ENCODE measurements at regions not wholly inside any gene's neighbourhood (a gene's known extent, or its start where the extent isn't known, plus 50 kb on each side); places are given as distances from the start of the nearest gene placed in this dataset.
"Not testable (repeated sequence)": the region's sequence is repeated elsewhere in the genome, so short reads cannot be mapped to it uniquely, and the experiment has no call there.

- Histone ChIP-seq H3K4me3 (ENCODE audit: low read depth, low read length) (no peak overlapping the region), H3K36me3 (no peaks in the 10 kb centered on the region), H3K27me3 (ENCODE audit: insufficient read depth, low read depth, severe bottlenecking) (no peaks in the 10 kb centered on the region), H3K27ac (no peak overlapping the region), H3K9me3 (ENCODE audit: severe bottlenecking) (no peaks in the 10 kb centered on the region)
- no peak for DNase-seq
- TF ChIP-seq, protein P1, sequence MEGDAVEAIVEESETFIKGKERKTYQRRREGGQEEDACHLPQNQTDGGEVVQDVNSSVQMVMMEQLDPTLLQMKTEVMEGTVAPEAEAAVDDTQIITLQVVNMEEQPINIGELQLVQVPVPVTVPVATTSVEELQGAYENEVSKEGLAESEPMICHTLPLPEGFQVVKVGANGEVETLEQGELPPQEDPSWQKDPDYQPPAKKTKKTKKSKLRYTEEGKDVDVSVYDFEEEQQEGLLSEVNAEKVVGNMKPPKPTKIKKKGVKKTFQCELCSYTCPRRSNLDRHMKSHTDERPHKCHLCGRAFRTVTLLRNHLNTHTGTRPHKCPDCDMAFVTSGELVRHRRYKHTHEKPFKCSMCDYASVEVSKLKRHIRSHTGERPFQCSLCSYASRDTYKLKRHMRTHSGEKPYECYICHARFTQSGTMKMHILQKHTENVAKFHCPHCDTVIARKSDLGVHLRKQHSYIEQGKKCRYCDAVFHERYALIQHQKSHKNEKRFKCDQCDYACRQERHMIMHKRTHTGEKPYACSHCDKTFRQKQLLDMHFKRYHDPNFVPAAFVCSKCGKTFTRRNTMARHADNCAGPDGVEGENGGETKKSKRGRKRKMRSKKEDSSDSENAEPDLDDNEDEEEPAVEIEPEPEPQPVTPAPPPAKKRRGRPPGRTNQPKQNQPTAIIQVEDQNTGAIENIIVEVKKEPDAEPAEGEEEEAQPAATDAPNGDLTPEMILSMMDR (IDR thresholded peaks at IDR 0.05; ENCODE audit: low read depth, low read length): no peak
Measured at GRCh38 chr3:74921676-74922075, 307.2 kb upstream of the CNTN3 start.

GRCh38 chr3:74920721-74921350, 306.4 kb upstream of the CNTN3 start:
- TF ChIP-seq, protein P1 (IDR thresholded peaks at IDR 0.05; ENCODE audit: low read depth, low read length): no peak
- Histone ChIP-seq H3K36me3 (no peaks in the 10 kb centered on the region), H3K27ac (no peak overlapping the region), H3K9me3 (ENCODE audit: severe bottlenecking) (no peaks in the 10 kb centered on the region), H3K27me3 (ENCODE audit: insufficient read depth, low read depth, severe bottlenecking) (no peaks in the 10 kb centered on the region), H3K4me3 (ENCODE audit: low read depth, low read length) (no peak overlapping the region)
- DNase-seq: no peak

DNA sequence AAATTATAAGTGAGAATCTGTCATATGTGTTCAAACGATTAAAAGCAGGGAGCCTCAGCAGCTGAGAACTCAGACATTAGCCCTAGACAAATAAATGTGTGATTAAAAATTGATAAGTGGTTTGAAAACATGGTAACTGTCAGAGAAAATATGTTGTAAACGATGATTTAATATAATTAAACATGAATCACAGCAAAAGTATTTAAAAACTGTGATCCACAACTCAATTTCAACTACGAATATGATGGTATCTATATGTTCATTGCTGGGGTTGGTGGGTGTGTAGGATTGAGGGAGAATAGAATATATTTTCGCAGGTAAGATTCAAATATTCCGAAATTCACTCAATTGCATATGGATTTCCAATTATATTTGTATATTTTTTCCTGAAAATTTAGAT, 302.2 kb upstream of the CNTN3 start:
- DNase-seq: no peak
- Histone ChIP-seq H3K36me3 (no peaks in the 10 kb centered on the region), H3K27me3 (ENCODE audit: insufficient read depth, low read depth, severe bottlenecking) (no peaks in the 10 kb centered on the region), H3K27ac (no peak overlapping the region), H3K9me3 (ENCODE audit: severe bottlenecking) (no peaks in the 10 kb centered on the region), H3K4me3 (ENCODE audit: low read depth, low read length) (no peak overlapping the region)
- TF ChIP-seq, protein P1 (IDR thresholded peaks at IDR 0.05; ENCODE audit: low read depth, low read length): no peak

- no peak for DNase-seq
- TF ChIP-seq, protein P1 (IDR thresholded peaks at IDR 0.05; ENCODE audit: low read depth, low read length): no peak
- H3K36me3 ChIP-seq: no peaks in the 10 kb centered on the region
- no peak overlapping the region for H3K4me3 ChIP-seq (ENCODE audit: low read depth, low read length)
- H3K9me3 ChIP-seq (ENCODE audit: severe bottlenecking): no peaks in the 10 kb centered on the region
- H3K27me3 ChIP-seq (ENCODE audit: insufficient read depth, low read depth, severe bottlenecking): no peaks in the 10 kb centered on the region
- no peak overlapping the region for H3K27ac ChIP-seq
Measured at GRCh38 chr3:74906181-74906580, 291.7 kb upstream of the CNTN3 start.

DNA sequence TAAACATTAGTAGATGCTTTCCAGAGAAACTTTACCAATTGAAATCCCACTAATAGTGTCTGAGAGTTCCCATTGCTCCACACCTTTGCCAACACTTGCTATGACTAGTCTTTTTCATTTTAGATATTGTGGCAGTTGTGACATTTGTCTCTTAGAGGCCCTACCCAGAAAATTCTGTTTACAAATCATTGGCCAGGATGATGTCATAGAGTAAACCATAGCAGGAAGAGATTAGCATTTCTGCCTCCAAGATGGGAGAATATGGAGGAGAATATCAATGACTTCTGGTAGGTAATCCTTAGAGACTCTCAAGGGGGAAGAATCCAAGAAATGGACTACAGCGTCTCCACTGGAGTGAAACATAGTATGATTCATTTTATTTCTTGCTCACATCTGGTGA, 291.0 kb upstream of the CNTN3 start:
- Histone ChIP-seq H3K27me3 (ENCODE audit: insufficient read depth, low read depth, severe bottlenecking) (no peaks in the 10 kb centered on the region), H3K36me3 (no peaks in the 10 kb centered on the region), H3K27ac (no peak overlapping the region), H3K9me3 (ENCODE audit: severe bottlenecking) (no peaks in the 10 kb centered on the region), H3K4me3 (ENCODE audit: low read depth, low read length) (no peak overlapping the region)
- TF ChIP-seq, protein P1 (IDR thresholded peaks at IDR 0.05; ENCODE audit: low read depth, low read length): no peak
- DNase-seq: no peak

DNA sequence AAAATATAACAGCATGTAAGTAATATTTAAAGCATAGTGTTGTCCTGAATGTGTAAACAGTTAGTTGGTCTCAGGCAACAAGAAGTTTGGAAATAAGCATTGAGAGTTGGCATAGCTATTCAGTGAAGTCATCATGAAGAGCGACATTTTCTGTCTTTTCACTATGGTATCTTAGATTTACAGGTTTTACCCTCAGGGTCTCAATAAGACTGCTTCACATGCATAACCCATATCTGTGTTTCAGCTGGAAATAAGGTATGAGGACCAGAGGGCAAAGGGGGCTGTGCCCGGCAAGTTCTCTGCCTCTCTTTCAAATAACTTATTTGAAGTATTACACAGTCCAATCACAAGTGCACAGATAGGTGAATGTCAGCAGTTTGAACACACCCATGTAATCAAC, 290.2 kb upstream of the CNTN3 start:
- Histone ChIP-seq H3K4me3 (ENCODE audit: low read depth, low read length) (no peak overlapping the region), H3K36me3 (no peaks in the 10 kb centered on the region), H3K27me3 (ENCODE audit: insufficient read depth, low read depth, severe bottlenecking) (no peaks in the 10 kb centered on the region), H3K27ac (no peak overlapping the region), H3K9me3 (ENCODE audit: severe bottlenecking) (no peaks in the 10 kb centered on the region)
- TF ChIP-seq, protein P1 (IDR thresholded peaks at IDR 0.05; ENCODE audit: low read depth, low read length): no peak
- no peak for DNase-seq

DNA sequence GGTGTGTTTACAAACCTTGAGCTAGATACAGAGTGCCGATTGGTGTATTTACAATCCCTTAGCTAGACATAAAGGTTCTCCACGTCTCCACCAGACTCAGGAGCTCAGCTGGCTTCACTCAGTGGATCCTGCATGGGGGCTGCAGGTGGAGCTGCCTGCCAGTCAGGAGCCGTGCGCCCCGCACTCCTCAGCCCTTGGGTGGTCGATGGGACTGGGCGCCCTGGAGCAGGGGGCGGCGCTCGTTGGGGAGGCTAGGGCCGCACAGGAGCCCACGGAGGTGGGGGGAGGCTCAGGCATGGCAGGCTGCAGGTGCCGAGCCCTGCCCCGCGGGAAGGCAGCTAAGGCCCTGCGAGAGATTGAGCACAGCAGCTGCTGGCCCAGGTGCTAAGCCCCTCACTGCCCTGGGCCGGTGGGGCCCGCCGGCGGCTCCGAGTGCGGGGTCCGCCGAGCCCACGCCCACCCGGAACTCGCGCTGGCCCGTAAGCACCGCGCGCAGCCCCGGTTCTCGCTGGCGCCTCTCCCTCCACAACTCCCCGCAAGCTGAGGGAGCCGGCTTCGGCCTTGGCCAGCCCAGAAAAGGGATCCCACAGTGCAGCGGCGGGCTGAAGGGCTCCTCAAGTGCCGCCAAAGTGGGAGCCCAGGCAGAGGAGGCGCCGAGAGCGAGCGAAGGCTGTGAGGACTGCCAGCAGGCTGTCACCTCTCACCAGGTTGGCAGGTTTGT, 285.5 kb upstream of the CNTN3 start:
- DNase-seq; H3K9me3 ChIP-seq (ENCODE audit: severe bottlenecking); H3K36me3 ChIP-seq; H3K27me3 ChIP-seq (ENCODE audit: insufficient read depth, low read depth, severe bottlenecking); H3K4me3 ChIP-seq (ENCODE audit: low read depth, low read length); H3K27ac ChIP-seq: not testable (repeated sequence)
